HG03571 (cell line): ENCODE measurements at regions not wholly inside any gene's neighbourhood (a gene's known extent, or its start where the extent isn't known, plus 50 kb on each side); places are given as distances from the start of the nearest gene placed in this dataset.
"Not testable (repeated sequence)": the region's sequence is repeated elsewhere in the genome, so short reads cannot be mapped to it uniquely, and the experiment has no call there.

Experiments
- ATAC-seq: cut with Tn5 transposase; IDR thresholded peaks from one replicate; pipeline ENCODE4 v1.9.1; 2021; ENCODE audit not compliant: unreplicated experiment

DNA sequence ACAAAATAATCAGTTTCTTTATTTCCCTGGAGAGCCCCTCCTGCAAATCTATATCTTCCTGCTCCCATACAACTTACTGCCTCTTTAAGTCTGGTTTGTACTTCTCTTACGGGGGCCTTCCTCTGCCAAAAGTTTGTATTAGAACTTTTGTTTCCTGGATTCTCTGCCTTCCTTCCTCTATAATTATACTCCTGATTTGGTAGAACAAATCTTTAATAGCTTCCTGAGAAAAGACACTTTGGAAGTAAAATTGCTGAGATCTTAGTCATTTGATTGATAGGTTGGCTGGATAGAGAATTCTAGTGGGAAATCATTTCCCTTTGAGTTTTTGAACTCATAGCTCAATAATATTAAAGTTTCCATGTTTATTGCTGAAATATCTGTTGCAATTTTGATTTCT, 499.2 kb downstream of the RAB38 start:
- ATAC-seq = no peak

- ATAC-seq = no peak
These were observed 508.5 kb downstream of the RAB38 start for GRCh38 chr11:87666730-87667129.

GRCh38 chr11:87662287-87662686, 513.0 kb downstream of the RAB38 start:
- ATAC-seq = no peak

DNA sequence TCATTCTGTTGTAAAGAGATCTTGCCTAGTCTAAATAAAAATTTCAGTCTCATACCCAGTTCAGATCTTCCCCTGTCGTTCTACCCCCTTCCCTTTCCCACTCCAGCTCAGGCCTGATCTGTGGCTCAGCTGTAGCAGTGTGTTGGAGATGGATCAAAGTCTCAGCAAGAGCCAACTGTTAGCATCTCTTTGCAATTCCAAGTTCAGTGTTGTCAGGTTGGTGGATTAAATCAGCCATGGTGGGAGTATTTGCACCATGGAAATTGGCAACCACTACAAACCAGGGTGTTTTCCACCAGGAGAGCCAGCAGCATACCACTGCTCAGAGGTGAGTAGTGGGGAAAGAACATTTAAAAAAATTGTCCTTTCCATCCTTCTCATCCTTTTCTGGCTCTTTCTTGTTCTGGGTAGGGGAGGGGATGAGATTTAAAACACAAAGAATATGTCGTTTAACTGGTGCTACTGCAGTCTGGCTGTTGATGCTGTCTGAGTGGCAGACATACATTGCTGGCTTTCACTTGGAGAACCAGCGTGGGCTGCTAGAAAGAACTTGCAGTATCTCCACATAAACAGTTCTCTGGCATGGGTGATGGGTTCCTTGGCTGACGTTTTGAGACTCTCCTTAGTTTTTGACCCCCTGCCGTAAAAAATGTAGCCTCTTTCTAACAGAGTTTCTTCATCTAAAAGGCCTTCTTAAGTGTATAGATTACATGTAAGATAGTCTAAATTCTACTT, 514.1 kb downstream of the RAB38 start:
- no peak for ATAC-seq

GRCh38 chr11:87659807-87660206, 515.4 kb downstream of the RAB38 start:
- no peak for ATAC-seq

DNA sequence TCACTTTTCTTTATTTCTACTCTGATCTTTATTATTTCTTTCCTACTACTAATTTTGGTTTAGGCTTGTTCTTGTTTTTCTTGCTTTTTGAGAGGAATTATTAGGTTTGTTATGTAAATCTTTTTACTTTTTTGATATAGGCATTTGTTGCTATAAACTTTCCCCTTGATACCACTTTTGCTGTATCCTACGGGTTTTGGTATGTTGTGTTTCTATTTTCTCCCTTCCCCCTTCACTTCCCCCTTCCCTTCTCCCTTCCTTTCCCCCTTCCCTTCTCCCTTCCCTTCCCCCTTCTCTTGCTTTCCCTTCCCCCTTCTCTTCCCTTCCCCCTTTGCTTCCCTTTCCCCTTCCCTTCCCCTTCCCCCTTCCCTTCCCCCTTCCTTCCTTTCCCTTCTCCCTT, 529.6 kb downstream of the RAB38 start:
- ATAC-seq = no peak

GRCh38 chr11:87639753-87640364, 535.4 kb downstream of the RAB38 start:
- no peak for ATAC-seq

DNA sequence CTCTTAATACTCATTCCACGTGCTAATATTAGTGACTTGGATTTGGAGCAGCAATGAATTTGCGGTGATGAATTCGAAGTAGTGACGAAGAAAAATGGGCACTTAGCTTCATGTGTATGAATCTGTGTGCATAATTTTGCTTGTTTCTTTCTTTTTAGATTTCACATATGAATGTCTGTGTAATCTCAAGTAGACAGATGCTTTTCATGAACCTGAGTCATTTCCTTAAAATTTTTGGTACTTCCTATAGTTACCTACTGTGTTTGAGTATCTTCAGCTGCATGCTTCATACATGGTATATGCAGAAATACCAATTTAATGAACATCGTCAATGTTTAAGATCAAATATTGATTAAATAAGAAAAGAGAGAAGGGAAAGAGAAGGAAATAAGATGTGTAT, 540.2 kb downstream of the RAB38 start:
- no peak for ATAC-seq

DNA sequence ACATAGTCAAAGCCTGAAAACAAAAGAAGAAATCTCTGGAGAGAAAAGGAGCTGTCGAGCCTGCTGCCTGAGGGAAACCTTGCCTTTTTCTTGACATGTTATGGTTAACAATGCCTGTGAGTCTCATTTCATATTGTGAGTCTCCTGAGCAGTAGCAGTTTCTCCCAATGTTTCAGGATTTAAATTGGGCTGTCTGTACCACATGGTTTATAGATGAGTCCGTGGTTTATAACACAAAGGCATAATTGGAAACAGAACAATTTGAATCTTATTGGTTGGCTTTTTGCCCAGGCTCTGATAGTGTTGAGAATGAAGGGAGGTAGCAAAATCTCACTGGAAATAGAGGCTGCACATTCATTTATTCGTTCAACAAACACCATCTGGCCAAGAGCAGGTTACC, 540.9 kb downstream of the RAB38 start:
- no peak for ATAC-seq

DNA sequence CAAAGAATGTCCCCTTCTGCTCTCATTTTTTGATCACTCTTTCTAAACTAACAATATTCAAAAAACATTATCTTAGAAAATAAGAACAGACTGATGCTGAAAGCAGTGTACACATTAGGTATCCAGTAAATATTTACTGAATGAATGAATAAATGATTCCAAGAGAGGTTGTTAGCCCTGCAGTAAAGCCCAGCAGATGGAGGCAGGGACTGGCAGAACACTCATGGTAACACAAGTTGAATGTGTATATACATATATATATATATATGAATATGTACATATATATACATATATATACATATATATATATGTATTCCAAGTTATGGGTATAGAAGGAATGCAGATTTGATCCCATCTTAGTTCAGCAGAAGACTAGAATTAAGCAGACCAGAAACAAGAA, 546.3 kb downstream of the RAB38 start:
- ATAC-seq = no peak

DNA sequence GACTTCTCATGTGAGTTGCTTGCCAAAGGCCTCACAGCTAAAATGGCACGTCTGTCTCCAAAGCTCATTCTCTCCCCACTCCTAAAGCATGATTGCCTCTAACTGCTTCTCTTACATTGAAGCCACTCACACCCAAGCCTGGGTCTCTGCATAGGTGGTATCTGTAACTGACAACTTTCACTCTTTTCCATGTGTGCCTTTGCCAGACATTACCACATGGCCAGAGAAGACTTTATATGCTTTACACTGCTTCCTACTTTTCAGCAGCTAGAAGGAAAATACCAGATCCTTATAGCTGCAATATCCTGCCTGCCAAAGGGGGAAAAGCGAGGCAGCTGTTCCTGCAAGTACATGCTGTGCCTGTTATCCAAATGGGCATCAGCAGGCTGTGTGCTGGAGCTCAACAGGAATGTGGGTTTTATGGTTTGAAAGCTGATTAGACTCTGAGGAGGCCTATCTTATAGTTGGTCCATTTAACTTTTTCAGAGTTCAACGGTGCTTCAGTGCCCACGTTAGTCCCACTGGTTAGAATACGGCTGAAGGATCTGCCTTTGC, 547.1 kb downstream of the RAB38 start:
- ATAC-seq = no peak

DNA sequence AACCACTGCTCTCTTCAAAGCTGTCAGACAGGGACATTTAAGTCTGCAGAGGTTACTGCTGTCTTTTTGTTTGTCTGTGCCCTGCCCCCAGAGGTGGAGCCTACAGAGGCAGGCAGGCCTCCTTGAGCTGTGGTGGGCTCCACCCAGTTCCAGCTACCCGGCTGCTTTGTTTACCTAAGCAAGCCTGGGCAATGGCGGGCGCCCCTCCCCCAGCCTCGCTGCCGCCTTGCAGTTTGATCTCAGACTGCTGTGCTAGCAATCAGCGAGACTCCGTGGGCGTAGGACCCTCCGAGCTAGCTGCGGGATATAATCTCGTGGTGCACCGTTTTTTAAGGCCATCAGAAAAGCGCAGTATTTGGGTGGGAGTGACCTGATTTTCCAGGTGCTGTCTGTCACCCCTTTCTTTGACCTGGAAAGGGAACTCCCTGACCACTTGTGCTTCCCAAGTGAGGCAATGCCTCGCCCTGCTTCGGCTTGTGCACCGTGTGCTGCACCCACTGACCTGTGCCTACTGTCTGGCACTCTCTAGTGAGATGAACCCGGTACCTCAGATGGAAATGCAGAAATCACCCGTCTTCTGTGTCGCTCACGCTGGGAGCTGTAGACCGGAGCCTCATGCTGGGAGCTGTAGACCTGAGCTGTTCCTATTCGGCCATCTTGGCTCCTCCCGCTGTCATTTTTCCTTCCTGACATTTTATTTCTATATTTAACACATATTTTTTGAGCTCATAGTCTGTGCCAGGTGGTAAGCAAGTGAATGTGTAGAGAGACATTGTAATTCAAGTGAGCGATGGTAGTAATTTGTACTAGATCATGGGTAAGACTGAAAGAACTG, 551.5 kb downstream of the RAB38 start:
- ATAC-seq = not testable (repeated sequence)

DNA sequence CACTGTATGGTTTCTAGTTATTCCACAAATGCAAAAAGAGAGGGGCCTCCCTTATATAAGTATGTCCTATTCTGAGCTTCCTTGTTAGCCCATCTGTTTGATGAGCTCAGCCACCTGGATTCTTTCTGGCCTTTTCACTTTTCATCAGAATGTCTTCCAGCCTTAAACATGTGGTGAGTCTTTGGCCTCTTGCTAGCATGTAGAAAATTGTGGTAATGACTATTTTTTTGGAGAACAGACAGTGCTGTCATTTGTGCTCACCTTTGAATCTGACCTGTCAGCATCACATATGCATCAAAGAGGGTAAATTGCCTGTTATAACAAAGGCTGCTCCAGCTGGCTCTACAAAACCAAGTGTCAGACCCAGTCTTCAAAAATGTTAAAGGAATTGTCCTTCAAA, 558.7 kb downstream of the RAB38 start:
- ATAC-seq = no peak

DNA sequence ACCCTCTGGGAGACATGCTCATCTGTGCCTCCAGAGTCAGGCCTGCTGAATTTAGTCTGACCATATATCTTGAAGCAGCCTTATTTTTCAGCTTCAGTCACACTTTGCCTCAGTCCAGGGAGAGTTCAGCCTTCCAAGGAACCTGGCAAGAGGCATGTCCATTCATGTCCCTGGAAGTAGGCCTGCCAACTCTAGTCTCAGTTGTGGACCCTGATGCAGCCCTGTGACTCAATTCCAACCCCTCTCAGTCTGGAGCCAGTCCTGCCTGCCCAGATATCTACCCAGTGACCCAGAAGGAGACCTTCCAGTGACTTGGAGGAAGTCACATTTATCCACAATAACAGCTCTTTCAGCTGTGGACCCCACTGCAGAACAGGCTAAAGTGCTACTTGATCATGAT, 566.6 kb downstream of the TMEM135 start:
- no peak for ATAC-seq

DNA sequence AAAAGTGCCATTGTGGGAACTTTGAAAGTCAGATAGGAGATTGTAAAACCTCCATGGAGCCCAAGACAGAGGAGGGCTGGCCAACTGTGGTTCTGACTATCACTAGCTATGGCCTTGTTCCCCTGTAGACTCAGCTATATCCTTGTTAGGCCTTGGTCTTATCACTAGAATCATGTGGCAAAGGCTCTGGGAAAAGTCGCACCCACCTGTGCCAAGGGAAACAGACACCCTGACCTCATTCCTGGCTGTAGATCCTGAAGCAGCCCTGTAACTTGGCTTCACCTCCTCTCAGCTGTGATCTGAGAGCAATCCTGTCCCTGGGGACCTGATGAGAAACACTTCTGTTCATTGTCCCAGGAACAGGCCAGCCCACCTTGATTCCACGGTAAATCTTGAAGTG, 566.2 kb downstream of the TMEM135 start:
- no peak for ATAC-seq

DNA sequence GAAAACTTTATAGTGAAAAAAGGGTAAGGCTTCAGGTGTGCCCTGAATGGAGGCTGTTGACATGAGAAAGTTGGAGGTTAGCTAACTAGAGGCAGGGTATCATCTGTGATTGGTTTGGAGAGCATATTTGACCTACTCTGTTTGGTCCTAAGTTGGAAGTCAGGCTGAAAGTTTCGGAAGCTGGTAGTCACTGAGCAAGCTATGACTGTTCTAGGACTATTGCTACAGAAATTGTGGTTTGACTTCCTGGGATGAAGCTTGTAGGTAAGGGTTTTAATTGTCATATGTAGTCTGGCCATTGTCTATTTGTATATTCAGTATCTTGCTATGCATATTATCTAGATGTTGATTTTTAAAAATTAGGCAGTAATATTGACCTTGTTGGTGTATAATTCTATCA, 565.0 kb downstream of the TMEM135 start:
- ATAC-seq = no peak

DNA sequence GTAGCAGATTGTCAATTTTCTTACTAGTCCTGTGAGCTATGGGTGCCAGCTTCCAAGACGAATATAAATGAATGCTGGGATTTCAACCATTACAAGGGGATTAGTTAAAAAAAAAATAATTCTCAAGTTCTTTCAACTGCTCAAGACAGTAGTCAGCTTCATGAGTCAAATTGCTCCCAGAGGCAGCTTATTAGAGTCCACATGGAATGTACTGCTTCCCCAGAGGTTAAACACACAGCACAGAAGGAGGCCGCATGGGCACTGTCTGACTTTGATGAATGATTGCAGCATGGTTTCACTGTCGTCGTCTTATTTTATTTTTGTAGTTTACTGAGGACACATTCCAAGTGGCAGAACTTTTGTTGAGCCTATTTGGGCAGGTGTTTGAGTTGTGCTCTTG, 563.2 kb downstream of the TMEM135 start:
- ATAC-seq = no peak

DNA sequence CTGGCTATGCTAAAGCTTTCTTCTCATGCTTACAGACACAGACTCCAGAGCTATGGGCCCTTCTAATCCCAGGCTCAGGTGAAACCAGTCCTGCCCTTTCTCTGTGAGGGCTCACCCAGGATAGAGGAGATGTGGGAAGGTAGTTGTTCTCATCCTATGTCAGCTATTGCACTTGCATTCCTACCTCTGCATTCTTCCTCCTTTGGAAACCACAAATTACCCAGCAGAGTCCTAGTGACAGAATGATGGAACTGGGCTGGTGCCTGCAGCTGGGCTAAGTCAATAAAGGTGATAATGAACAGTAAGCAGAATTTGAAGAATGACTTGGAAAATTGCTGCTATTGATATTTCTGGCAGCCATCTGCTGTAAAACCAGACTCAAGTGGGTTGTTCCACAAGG, 560.0 kb downstream of the TMEM135 start:
- no peak for ATAC-seq

DNA sequence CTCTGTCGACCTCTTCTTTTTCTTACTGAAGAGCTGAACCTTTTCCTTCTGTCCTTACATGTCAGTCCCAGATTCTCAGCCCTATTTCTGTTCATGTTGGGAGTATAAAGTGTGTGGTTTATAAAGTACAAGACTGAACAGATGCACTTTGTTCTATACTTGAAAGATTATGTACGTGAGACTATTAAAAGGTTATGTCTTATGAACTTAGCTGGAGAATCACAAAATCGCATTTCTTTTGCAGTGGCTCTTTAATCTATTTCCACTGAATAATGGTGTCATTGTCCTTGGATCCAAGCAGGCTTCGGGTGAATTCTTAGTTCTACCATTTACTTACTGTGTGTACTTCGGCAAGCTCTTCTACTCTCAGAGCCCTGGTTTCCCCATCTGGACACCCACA, 558.4 kb downstream of the TMEM135 start:
- ATAC-seq = no peak

DNA sequence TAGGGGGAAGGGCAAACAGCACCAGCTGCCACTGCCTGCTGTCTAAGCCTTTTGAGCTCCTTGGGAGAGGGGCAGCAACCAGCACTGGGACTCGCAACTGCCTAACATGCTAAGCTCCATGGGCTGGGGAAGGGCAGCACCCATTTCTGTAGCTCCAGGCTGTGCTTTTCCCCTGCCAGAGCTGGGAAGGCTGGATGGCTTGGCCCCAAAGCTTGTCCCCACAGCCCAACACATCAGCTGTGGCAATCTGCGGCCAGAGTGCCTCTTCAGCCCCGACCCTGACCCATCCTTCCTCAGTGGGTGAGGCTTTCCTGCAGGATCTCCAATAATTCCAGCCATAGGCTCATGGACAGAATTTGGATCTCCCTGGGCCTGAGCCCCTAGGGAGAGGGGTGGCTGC, 551.3 kb downstream of the TMEM135 start:
- ATAC-seq = no peak

DNA sequence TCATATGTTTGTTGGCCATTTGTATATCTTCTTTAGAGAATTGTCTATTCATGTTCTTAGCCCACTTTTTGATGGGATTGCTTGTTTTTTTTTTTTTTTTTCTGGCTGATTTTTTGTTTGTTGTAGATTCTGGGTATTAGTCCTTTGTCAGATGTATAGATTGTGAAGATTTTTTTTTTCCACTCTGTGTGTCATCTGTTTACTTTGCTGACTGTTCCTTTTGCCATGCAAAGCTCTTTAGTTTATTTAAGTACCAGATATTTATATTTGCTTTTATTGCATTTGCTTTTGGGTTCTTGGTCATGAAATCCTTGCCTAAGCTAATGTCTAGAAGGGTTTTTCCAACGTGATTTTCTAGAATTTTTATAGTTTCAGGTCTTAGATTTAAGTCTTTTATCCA, 547.9 kb downstream of the TMEM135 start:
- not testable (repeated sequence) for ATAC-seq

GRCh38 chr11:87583931-87584330, 546.2 kb downstream of the TMEM135 start:
- no peak for ATAC-seq
